ENCODE measurements at regions not wholly inside any gene's neighbourhood (a gene's known extent, or its start where the extent isn't known, plus 50 kb on each side); places are given as distances from the start of the nearest gene placed in this dataset.

DNA sequence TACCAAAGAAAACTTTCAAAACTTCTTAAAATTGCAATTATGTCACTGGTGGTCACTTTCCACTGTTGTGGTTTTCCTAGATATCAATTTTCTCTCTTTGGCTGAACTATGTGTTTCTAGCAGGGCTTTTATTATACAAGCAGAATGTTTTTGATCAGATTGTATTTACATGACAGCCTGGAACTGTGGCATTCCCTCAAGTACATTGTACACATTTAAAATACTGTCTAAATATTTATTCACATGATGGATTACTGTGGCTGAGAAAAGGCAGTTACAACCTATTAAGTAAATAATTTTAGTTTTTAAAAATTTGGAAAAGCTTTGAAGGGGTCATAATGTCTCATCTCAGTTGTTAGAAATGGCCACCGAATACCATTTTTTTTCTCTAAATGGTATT, 231.9 kb upstream of the PPP1R3A start:
- TF ChIP-seq EGR1 (IDR thresholded peaks at IDR 0.05; ENCODE audit: low read depth in 2 of 2), result no peak
- TF ChIP-seq CTCF (IDR thresholded peaks at IDR 0.05; ENCODE audit: low read depth, low read length, missing input control), result no peak
- no peak for TF ChIP-seq SP1 (IDR thresholded peaks at IDR 0.05)
- TF ChIP-seq TAF1 (conservative IDR thresholded peaks at IDR 0.05), result no peak
- TF ChIP-seq, protein P1, sequence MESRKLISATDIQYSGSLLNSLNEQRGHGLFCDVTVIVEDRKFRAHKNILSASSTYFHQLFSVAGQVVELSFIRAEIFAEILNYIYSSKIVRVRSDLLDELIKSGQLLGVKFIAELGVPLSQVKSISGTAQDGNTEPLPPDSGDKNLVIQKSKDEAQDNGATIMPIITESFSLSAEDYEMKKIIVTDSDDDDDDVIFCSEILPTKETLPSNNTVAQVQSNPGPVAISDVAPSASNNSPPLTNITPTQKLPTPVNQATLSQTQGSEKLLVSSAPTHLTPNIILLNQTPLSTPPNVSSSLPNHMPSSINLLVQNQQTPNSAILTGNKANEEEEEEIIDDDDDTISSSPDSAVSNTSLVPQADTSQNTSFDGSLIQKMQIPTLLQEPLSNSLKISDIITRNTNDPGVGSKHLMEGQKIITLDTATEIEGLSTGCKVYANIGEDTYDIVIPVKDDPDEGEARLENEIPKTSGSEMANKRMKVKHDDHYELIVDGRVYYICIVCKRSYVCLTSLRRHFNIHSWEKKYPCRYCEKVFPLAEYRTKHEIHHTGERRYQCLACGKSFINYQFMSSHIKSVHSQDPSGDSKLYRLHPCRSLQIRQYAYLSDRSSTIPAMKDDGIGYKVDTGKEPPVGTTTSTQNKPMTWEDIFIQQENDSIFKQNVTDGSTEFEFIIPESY (IDR thresholded peaks at IDR 0.05), result no peak
- TF ChIP-seq MAX (IDR thresholded peaks at IDR 0.05), result no peak
- no peak for TF ChIP-seq ATF3 (IDR thresholded peaks at IDR 0.05)
- TF ChIP-seq RAD21 (IDR thresholded peaks at IDR 0.05), result no peak
- TF ChIP-seq YY1 (IDR thresholded peaks at IDR 0.05), result no peak
- TF ChIP-seq, protein P2, sequence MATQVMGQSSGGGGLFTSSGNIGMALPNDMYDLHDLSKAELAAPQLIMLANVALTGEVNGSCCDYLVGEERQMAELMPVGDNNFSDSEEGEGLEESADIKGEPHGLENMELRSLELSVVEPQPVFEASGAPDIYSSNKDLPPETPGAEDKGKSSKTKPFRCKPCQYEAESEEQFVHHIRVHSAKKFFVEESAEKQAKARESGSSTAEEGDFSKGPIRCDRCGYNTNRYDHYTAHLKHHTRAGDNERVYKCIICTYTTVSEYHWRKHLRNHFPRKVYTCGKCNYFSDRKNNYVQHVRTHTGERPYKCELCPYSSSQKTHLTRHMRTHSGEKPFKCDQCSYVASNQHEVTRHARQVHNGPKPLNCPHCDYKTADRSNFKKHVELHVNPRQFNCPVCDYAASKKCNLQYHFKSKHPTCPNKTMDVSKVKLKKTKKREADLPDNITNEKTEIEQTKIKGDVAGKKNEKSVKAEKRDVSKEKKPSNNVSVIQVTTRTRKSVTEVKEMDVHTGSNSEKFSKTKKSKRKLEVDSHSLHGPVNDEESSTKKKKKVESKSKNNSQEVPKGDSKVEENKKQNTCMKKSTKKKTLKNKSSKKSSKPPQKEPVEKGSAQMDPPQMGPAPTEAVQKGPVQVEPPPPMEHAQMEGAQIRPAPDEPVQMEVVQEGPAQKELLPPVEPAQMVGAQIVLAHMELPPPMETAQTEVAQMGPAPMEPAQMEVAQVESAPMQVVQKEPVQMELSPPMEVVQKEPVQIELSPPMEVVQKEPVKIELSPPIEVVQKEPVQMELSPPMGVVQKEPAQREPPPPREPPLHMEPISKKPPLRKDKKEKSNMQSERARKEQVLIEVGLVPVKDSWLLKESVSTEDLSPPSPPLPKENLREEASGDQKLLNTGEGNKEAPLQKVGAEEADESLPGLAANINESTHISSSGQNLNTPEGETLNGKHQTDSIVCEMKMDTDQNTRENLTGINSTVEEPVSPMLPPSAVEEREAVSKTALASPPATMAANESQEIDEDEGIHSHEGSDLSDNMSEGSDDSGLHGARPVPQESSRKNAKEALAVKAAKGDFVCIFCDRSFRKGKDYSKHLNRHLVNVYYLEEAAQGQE (IDR thresholded peaks at IDR 0.05), result no peak
- no peak for TF ChIP-seq JUND (IDR thresholded peaks at IDR 0.05)
- TF ChIP-seq HNF4G (IDR thresholded peaks at IDR 0.05), result no peak

All from liver (tissue), 3 donors.